Prostate gland (tissue), 2 donors: ENCODE measurements at regions not wholly inside any gene's neighbourhood (a gene's known extent, or its start where the extent isn't known, plus 50 kb on each side); places are given as distances from the start of the nearest gene placed in this dataset.

Source experiments
- DNase-seq: peaks from one replicate; pipeline ENCODE4 v3.0.0-alpha.2; 2019; ENCODE audit warnings: low spot score
- H3K27ac ChIP-seq, 2 donors: fragments of 200-600 bp; sonication (generic); 2 replicates each; pipeline ENCODE4 v1.5.1; 2017 to 2019
- H3K27me3 ChIP-seq: fragments of 200-600 bp; sonication (generic); replicated peaks from 2 replicates; pipeline ENCODE4 v1.5.1; 2019; ENCODE audit not compliant: insufficient read depth
- H3K36me3 ChIP-seq, 2 donors: fragments of 200-600 bp; sonication (generic); 1 replicate in 1 of 2; 2 replicates in 1 of 2; pipeline versions ENCODE4 v1.5.1 to v1.8.1; 2017 to 2019
- H3K4me1 ChIP-seq: fragments of 200-600 bp; sonication (generic); replicated peaks from 2 replicates; pipeline ENCODE4 v1.5.1; 2019
- H3K4me3 ChIP-seq, 2 donors: fragments of 200-600 bp; sonication (generic); 2 replicates each; pipeline ENCODE4 v1.5.1; 2017 to 2019
- H3K9me3 ChIP-seq: fragments of 200-600 bp; sonication (generic); 2 replicates; pipeline ENCODE4 v1.5.1; 2017
- CTCF ChIP-seq, 4 experiments: fragments of 200-600 bp in 2 of 4; fragments of 450-650 bp in 2 of 4; sonication (generic) in 2 of 4; IDR thresholded peaks; 1 replicate in 3 of 4; 2 replicates in 1 of 4; pipeline ENCODE4 v1.5.1; 2016 to 2019; ENCODE audit warnings: antibody characterized with exemption in 4 of 4, mild to moderate bottlenecking in 2 of 4, moderate library complexity in 2 of 4
- POLR2A ChIP-seq: fragments of 450-650 bp; IDR thresholded peaks from one replicate; pipeline ENCODE4 v1.6.1; 2016; ENCODE audit warnings: antibody characterized with exemption, mild to moderate bottlenecking
- POLR2AphosphoS5 ChIP-seq: sonication (generic); formaldehyde crosslinking; IDR thresholded peaks from one replicate; pipeline ENCODE4 v1.6.1; 2017; ENCODE audit warnings: antibody characterized with exemption
- WGBS: methylation state at CpG from one replicate; pipeline ENCODE4 v1.1.5; 2018; 5-methylcytosine and 5-hydroxymethylcytosine counted together
- intact Hi-C: fragments of 100-400 bp; cut with DNase I; formaldehyde crosslinking; loops from one replicate; pipeline ENCODE4 v1.14.2; 2022

GRCh38 chr6:94454231-94454630 lies 1034.9 kb upstream of the EPHA7 start:
- no peak for DNase-seq
- H3K36me3 ChIP-seq, result no peaks in the 10 kb centered on the region
- H3K27me3 ChIP-seq, result no peaks in the 10 kb centered on the region
- no peaks in the 10 kb centered on the region for H3K4me1 ChIP-seq
- 37% methylated on average over 2 of the region's 2 CpGs for WGBS
- intact Hi-C loops, result no loop called here
- TF ChIP-seq POLR2A (no peak), POLR2AphosphoS5 (no peak)
- no peaks in the 10 kb centered on the region for H3K9me3 ChIP-seq
- no peak overlapping the region for H3K4me3 ChIP-seq
- no peak overlapping the region for H3K27ac ChIP-seq

GRCh38 chr6:94446120-94446519 lies 1026.8 kb upstream of the EPHA7 start:
- no peak for DNase-seq
- Histone ChIP-seq H3K9me3 (no peaks in the 10 kb centered on the region), H3K4me3 (no peak overlapping the region), H3K36me3 (no peaks in the 10 kb centered on the region), H3K27ac (no peak overlapping the region), H3K27me3 (no peaks in the 10 kb centered on the region), H3K4me1 (no peaks in the 10 kb centered on the region)
- 73% methylated on average over 3 of the region's 3 CpGs for WGBS
- intact Hi-C loops, result no loop called here
- TF ChIP-seq CTCF (IDR thresholded peaks at IDR 0.05) (no peak), POLR2AphosphoS5 (no peak), POLR2A (no peak)

GRCh38 chr6:94443701-94444100 lies 1024.3 kb upstream of the EPHA7 start:
- intact Hi-C loops, result no loop called here
- H3K36me3 ChIP-seq, result no peaks in the 10 kb centered on the region

GRCh38 chr6:94424692-94425091 lies 1005.3 kb upstream of the EPHA7 start:
- no peak overlapping the region for H3K27ac ChIP-seq
- H3K9me3 ChIP-seq, result no peaks in the 10 kb centered on the region
- TF ChIP-seq POLR2A (no peak), CTCF (IDR thresholded peaks at IDR 0.05) (no peak), POLR2AphosphoS5 (no peak)
- H3K36me3 ChIP-seq, result no peaks in the 10 kb centered on the region
- no peaks in the 10 kb centered on the region for H3K27me3 ChIP-seq
- intact Hi-C loops, result no loop called here
- no peaks in the 10 kb centered on the region for H3K4me1 ChIP-seq
- no peak for DNase-seq
- no peak overlapping the region for H3K4me3 ChIP-seq

More at GRCh38 chr6:94443701-94444100, 1024.3 kb upstream of the EPHA7 start:
- DNase-seq, result no peak
- H3K4me3 ChIP-seq, result no peak overlapping the region
- H3K4me1 ChIP-seq, result no peaks in the 10 kb centered on the region
- no peak for TF ChIP-seq POLR2A
- no peak for TF ChIP-seq POLR2AphosphoS5
- no peak for TF ChIP-seq CTCF (IDR thresholded peaks at IDR 0.05)
- 76% methylated on average over 2 of the region's 2 CpGs for WGBS
- H3K27me3 ChIP-seq, result no peaks in the 10 kb centered on the region
- no peak overlapping the region for H3K27ac ChIP-seq
- no peaks in the 10 kb centered on the region for H3K9me3 ChIP-seq

GRCh38 chr6:94417363-94417762 lies 998.0 kb upstream of the EPHA7 start:
- no peaks in the 10 kb centered on the region for H3K9me3 ChIP-seq
- no peaks in the 10 kb centered on the region for H3K36me3 ChIP-seq
- DNase-seq, result no peak
- intact Hi-C loops, result no loop called here
- no peak overlapping the region for H3K4me3 ChIP-seq
- H3K27me3 ChIP-seq, result no peaks in the 10 kb centered on the region
- 77% methylated on average over 1 of the region's 1 CpG for WGBS
- TF ChIP-seq POLR2AphosphoS5, result no peak
- no peak for TF ChIP-seq POLR2A
- TF ChIP-seq CTCF (IDR thresholded peaks at IDR 0.05), result no peak
- H3K27ac ChIP-seq, result no peak overlapping the region
- H3K4me1 ChIP-seq, result no peaks in the 10 kb centered on the region
